HG03196 (cell line): ENCODE measurements at regions not wholly inside any gene's neighbourhood (a gene's known extent, or its start where the extent isn't known, plus 50 kb on each side); places are given as distances from the start of the nearest gene placed in this dataset.

Experiments
- ATAC-seq: cut with Tn5 transposase; IDR thresholded peaks from one replicate; pipeline ENCODE4 v1.9.1; 2021; ENCODE audit not compliant: unreplicated experiment

- no peak for ATAC-seq
Observed at GRCh38 chr11:116194156-116194904, 578.5 kb downstream of the BUD13 start.

- no peak for ATAC-seq
Observed at GRCh38 chr11:116193321-116194131, 579.3 kb downstream of the BUD13 start.

- ATAC-seq, result no peak
Observed at GRCh38 chr11:116192509-116193210, 580.1 kb downstream of the BUD13 start.

GRCh38 chr11:116190861-116191260 lies 581.9 kb downstream of the BUD13 start:
- no peak for ATAC-seq

GRCh38 chr11:116189408-116190170 lies 583.2 kb downstream of the BUD13 start:
- no peak for ATAC-seq

- no peak for ATAC-seq
Observed at GRCh38 chr11:116188350-116188749, 584.4 kb downstream of the BUD13 start.

- no peak for ATAC-seq
Observed at GRCh38 chr11:116187026-116187425, 585.8 kb downstream of the BUD13 start.

- ATAC-seq, result no peak
Observed at GRCh38 chr11:116185551-116185950, 587.2 kb downstream of the BUD13 start.

- ATAC-seq, result no peak
Observed at GRCh38 chr11:116184763-116185162, 588.0 kb downstream of the BUD13 start.

GRCh38 chr11:116182356-116182966 lies 590.3 kb downstream of the BUD13 start:
- no peak for ATAC-seq

- no peak for ATAC-seq
Observed at GRCh38 chr11:116180806-116181600, 591.8 kb downstream of the BUD13 start.

GRCh38 chr11:116179401-116179800 lies 593.4 kb downstream of the BUD13 start:
- ATAC-seq, result no peak

GRCh38 chr11:116177521-116178210 lies 595.1 kb downstream of the BUD13 start:
- ATAC-seq, result no peak

- no peak for ATAC-seq
Observed at GRCh38 chr11:116176484-116177005, 596.2 kb downstream of the BUD13 start.

- ATAC-seq, result no peak
Observed at GRCh38 chr11:116175707-116176106, 597.1 kb downstream of the BUD13 start.

- ATAC-seq, result no peak
Observed at GRCh38 chr11:116173941-116174911, 598.6 kb downstream of the BUD13 start.

GRCh38 chr11:116173506-116173905 lies 599.3 kb downstream of the BUD13 start:
- ATAC-seq, result no peak

GRCh38 chr11:116172851-116173250 lies 599.9 kb downstream of the BUD13 start:
- ATAC-seq, result no peak
